H9 (cell line): ENCODE measurements at regions not wholly inside any gene's neighbourhood (a gene's known extent, or its start where the extent isn't known, plus 50 kb on each side); places are given as distances from the start of the nearest gene placed in this dataset.

Source experiments
- DNase-seq: peaks from one replicate; pipeline ENCODE4 v3.0.0-alpha.2; 2017
- H2AFZ ChIP-seq: one replicate; pipeline ENCODE4 v1.6.1; 2013; ENCODE audit warnings: mild to moderate bottlenecking, low read length, control low read depth, moderate library complexity
- H2AK5ac ChIP-seq: 2 replicates; pipeline ENCODE4 v1.6.1; 2013; ENCODE audit warnings: low read length, control low read depth, mixed read lengths; ENCODE audit not compliant: insufficient read length
- H2BK120ac ChIP-seq: one replicate; pipeline ENCODE4 v1.6.1; 2013; ENCODE audit warnings: low read depth, mild to moderate bottlenecking, low read length, control low read depth, inconsistent platforms; ENCODE audit not compliant: poor library complexity, severe bottlenecking
- H2BK12ac ChIP-seq: 2 replicates; pipeline ENCODE4 v1.6.1; 2013; ENCODE audit warnings: low read length, control low read depth, mixed read lengths, low read depth; ENCODE audit not compliant: insufficient read length
- H2BK15ac ChIP-seq: 2 replicates; pipeline ENCODE4 v1.6.1; 2013; ENCODE audit warnings: low read depth, low read length, control low read depth
- H2BK20ac ChIP-seq: one replicate; pipeline ENCODE4 v1.6.1; 2013; ENCODE audit warnings: low read depth, mild to moderate bottlenecking, low read length, control low read depth, inconsistent platforms; ENCODE audit not compliant: poor library complexity, severe bottlenecking
- H2BK5ac ChIP-seq: 2 replicates; pipeline ENCODE4 v1.6.1; 2013; ENCODE audit warnings: low read length, control low read depth, mixed read lengths; ENCODE audit not compliant: insufficient read length
- H3K14ac ChIP-seq: 2 replicates; pipeline ENCODE4 v1.6.1; 2013; ENCODE audit warnings: low read length, control low read depth; ENCODE audit not compliant: insufficient read depth
- H3K18ac ChIP-seq: 2 replicates; pipeline ENCODE4 v1.6.1; 2013; ENCODE audit warnings: low read depth, mild to moderate bottlenecking, mixed read lengths, low read length, control low read depth; ENCODE audit not compliant: insufficient read length
- H3K23ac ChIP-seq: 2 replicates; pipeline ENCODE4 v1.6.1; 2013; ENCODE audit warnings: low read length, control low read depth, mixed read lengths, low read depth; ENCODE audit not compliant: insufficient read length
- H3K23me2 ChIP-seq: 2 replicates; pipeline ENCODE4 v1.6.1; 2013; ENCODE audit warnings: low read depth, mild to moderate bottlenecking, mixed read lengths, low read length, control low read depth; ENCODE audit not compliant: insufficient read length, poor library complexity, severe bottlenecking
- H3K27ac ChIP-seq: 2 replicates; pipeline ENCODE4 v1.5.1; 2013; ENCODE audit warnings: low read length, control low read depth, mixed read lengths, low read depth; ENCODE audit not compliant: insufficient read length
- H3K27me3 ChIP-seq: 2 replicates; pipeline ENCODE4 v1.6.1; 2013; ENCODE audit warnings: low read length, control low read depth, inconsistent platforms; ENCODE audit not compliant: insufficient read depth
- H3K4ac ChIP-seq: 2 replicates; pipeline ENCODE4 v1.6.1; 2013; ENCODE audit warnings: low read depth, mild to moderate bottlenecking, control low read depth, inconsistent platforms, low read length, moderate library complexity
- H3K4me1 ChIP-seq: 2 replicates; pipeline ENCODE4 v1.6.1; 2013; ENCODE audit warnings: low read length, control low read depth, inconsistent platforms; ENCODE audit not compliant: insufficient read depth
- H3K4me2 ChIP-seq: 2 replicates; pipeline ENCODE4 v1.6.1; 2013; ENCODE audit warnings: low read length, control low read depth, mixed read lengths; ENCODE audit not compliant: insufficient read length, insufficient read depth
- H3K56ac ChIP-seq: 2 replicates; pipeline ENCODE4 v1.6.1; 2013; ENCODE audit warnings: low read depth, mild to moderate bottlenecking, mixed read lengths, low read length, control low read depth; ENCODE audit not compliant: insufficient read length
- H3K79me1 ChIP-seq: 2 replicates; pipeline ENCODE4 v1.6.1; 2013; ENCODE audit warnings: low read depth, mild to moderate bottlenecking, moderate library complexity, low read length, control low read depth, inconsistent platforms; ENCODE audit not compliant: insufficient read depth, poor library complexity, severe bottlenecking
- H3K79me2 ChIP-seq: 2 replicates; pipeline ENCODE4 v1.6.1; 2013; ENCODE audit warnings: low read length, control low read depth, inconsistent platforms; ENCODE audit not compliant: insufficient read depth
- H3K9ac ChIP-seq: 2 replicates; pipeline ENCODE4 v1.6.1; 2013; ENCODE audit warnings: low read length, control low read depth, mixed read lengths; ENCODE audit not compliant: insufficient read length; ENCODE audit errors: extremely low read depth
- H3K9me3 ChIP-seq: one replicate; pipeline ENCODE4 v1.6.1; 2013; ENCODE audit warnings: low read depth, low read length, inconsistent platforms; ENCODE audit not compliant: control insufficient read depth
- H3T11ph ChIP-seq: one replicate; pipeline ENCODE4 v1.6.1; 2013; ENCODE audit warnings: mild to moderate bottlenecking, low read length, control low read depth, inconsistent platforms
- H4K20me1 ChIP-seq: one replicate; pipeline ENCODE4 v1.6.1; 2013; ENCODE audit not compliant: control insufficient read depth, insufficient read length, insufficient read depth
- H4K5ac ChIP-seq: 2 replicates; pipeline ENCODE4 v1.6.1; 2013; ENCODE audit warnings: low read depth, mild to moderate bottlenecking, mixed read lengths, low read length, control low read depth; ENCODE audit not compliant: insufficient read length
- H4K8ac ChIP-seq: replicated peaks from 2 replicates; pipeline ENCODE4 v1.6.1; 2013; ENCODE audit warnings: low read length, control low read depth, mixed read lengths, low read depth; ENCODE audit not compliant: insufficient read length
- H4K91ac ChIP-seq: 2 replicates; pipeline ENCODE4 v1.6.1; 2013; ENCODE audit warnings: low read depth, mild to moderate bottlenecking, moderate library complexity, mixed read lengths, low read length, control low read depth; ENCODE audit not compliant: insufficient read length
- H3K27ac Mint-ChIP-seq, 3 experiments: 2 replicates in 2 of 3; 3 replicates in 1 of 3; pipeline ENCODE4 v1.8.0; 2020 to 2021; ENCODE audit warnings: mixed read lengths in 3 of 3, mild to moderate bottlenecking in 1 of 3, moderate library complexity in 1 of 3
- H3K27me3 Mint-ChIP-seq: 2 replicates; pipeline ENCODE4 v1.8.0; 2021; ENCODE audit warnings: low read depth, mild to moderate bottlenecking, moderate library complexity, mixed read lengths
- H3K36me3 Mint-ChIP-seq, 3 experiments: 2 replicates in 2 of 3; 3 replicates in 1 of 3; pipeline ENCODE4 v1.8.0; 2020 to 2021; ENCODE audit warnings: low read depth in 3 of 3, mixed read lengths in 3 of 3; ENCODE audit not compliant: insufficient read depth in 1 of 3
- H3K4me1 Mint-ChIP-seq, 2 experiments: 2 replicates each; pipeline ENCODE4 v1.8.0; 2020; ENCODE audit warnings: mixed read lengths in 2 of 2
- H3K4me3 Mint-ChIP-seq, 2 experiments: 2 replicates in 1 of 2; 3 replicates in 1 of 2; pipeline ENCODE4 v1.8.0; 2020 to 2021; ENCODE audit warnings: mild to moderate bottlenecking in 2 of 2, mixed read lengths in 2 of 2, moderate library complexity in 1 of 2
- H3K9me3 Mint-ChIP-seq, 2 experiments: 2 replicates in 1 of 2; 3 replicates in 1 of 2; pipeline ENCODE4 v1.8.0; 2020; ENCODE audit warnings: mild to moderate bottlenecking in 2 of 2, mixed read lengths in 2 of 2, moderate library complexity in 1 of 2
- CTCF ChIP-seq: fragments of 200-600 bp; sonication (generic); conservative IDR thresholded peaks from 3 replicates; pipeline ENCODE4 v1.8.0; 2021; ENCODE audit warnings: antibody characterized with exemption, mild to moderate bottlenecking
- WGBS: extraction: QIAGEN DNeasy Blood & Tissue Kit; methylation state at CpG from one replicate; pipeline ENCODE4 v1.1.7; 2013; ENCODE audit warnings: missing lambda C conversion rate, low lambda C conversion rate, mixed read lengths; ENCODE audit not compliant: insufficient read length; ENCODE audit errors: extremely low coverage; 5-methylcytosine and 5-hydroxymethylcytosine counted together

- no peak overlapping the region for H4K5ac ChIP-seq
- H2BK120ac ChIP-seq = no peak overlapping the region
- peaks cover 0 to 2% of the 10 kb centered on the region in 2 experiments; a peak in 1 of 4 replicates for H3K4me1 Mint-ChIP-seq
- H4K8ac ChIP-seq = no peak overlapping the region
- no peaks in the 10 kb centered on the region for H3K79me1 ChIP-seq
- H3K4me1 ChIP-seq = no peaks in the 10 kb centered on the region
- WGBS = no CpG with 5 or more reads among the region's 2 CpGs
- no peaks in the 10 kb centered on the region for H3K23me2 ChIP-seq
- H4K20me1 ChIP-seq = no peaks in the 10 kb centered on the region
- no peak overlapping the region for H3K18ac ChIP-seq
- H3T11ph ChIP-seq = no peak overlapping the region
- no peak overlapping the region for H2BK20ac ChIP-seq
- H3K9me3 ChIP-seq = no peaks in the 10 kb centered on the region
- no peak overlapping the region for H3K14ac ChIP-seq
- no peak overlapping the region for H3K56ac ChIP-seq
- no peak for TF ChIP-seq CTCF
- H3K9me3 Mint-ChIP-seq = no peaks in the 10 kb centered on the region
- no peak overlapping the region for H3K4me2 ChIP-seq
- H3K4me3 Mint-ChIP-seq = no peak overlapping the region
- no peak overlapping the region for H4K91ac ChIP-seq
- no peaks in the 10 kb centered on the region for H3K36me3 Mint-ChIP-seq
- no peak overlapping the region for H3K27ac ChIP-seq
- H3K27ac Mint-ChIP-seq = no peak overlapping the region
- H2BK12ac ChIP-seq = no peak overlapping the region
- no peak overlapping the region for H2AK5ac ChIP-seq
- no peak overlapping the region for H2BK15ac ChIP-seq
- no peak overlapping the region for H2BK5ac ChIP-seq
- DNase-seq = no peak
- no peak overlapping the region for H3K23ac ChIP-seq
- H2AFZ ChIP-seq = no peak overlapping the region
- H3K79me2 ChIP-seq = no peaks in the 10 kb centered on the region
- no peaks in the 10 kb centered on the region for H3K27me3 Mint-ChIP-seq
- no peak overlapping the region for H3K4ac ChIP-seq
- no peaks in the 10 kb centered on the region for H3K27me3 ChIP-seq
- no peak overlapping the region for H3K9ac ChIP-seq
Measured at GRCh38 chr18:38843291-38843690, 1277.7 kb upstream of the CELF4 start.
